GM23338 (cell line): ENCODE measurements at regions not wholly inside any gene's neighbourhood (a gene's known extent, or its start where the extent isn't known, plus 50 kb on each side); places are given as distances from the start of the nearest gene placed in this dataset.

Experiments used
- ATAC-seq: fragments of 200-7000 bp; cut with Tn5 transposase; 3 replicates; pipeline ENCODE4 v1.9.1; 2020
- DNase-seq: peaks from one replicate; pipeline ENCODE4 v3.0.0-alpha.2; 2015; ENCODE audit warnings: low spot score
- H2AFZ ChIP-seq: fragments of 200-600 bp; sonication (generic); 2 replicates; pipeline ENCODE4 v1.8.0; 2016; ENCODE audit warnings: antibody characterized with exemption, mild to moderate bottlenecking, moderate library complexity
- H3F3A ChIP-seq: fragments of 200-600 bp; sonication (generic); replicated peaks from 2 replicates; pipeline ENCODE4 v1.8.0; 2017; ENCODE audit warnings: antibody characterized with exemption, mixed run types, low read depth
- H3K27ac ChIP-seq: fragments of 200-600 bp; sonication (generic); 2 replicates; pipeline ENCODE4 v1.6.1; 2016; ENCODE audit warnings: low read depth
- H3K27me3 ChIP-seq: fragments of 200-600 bp; sonication (generic); 2 replicates; pipeline ENCODE4 v1.8.0; 2016; ENCODE audit warnings: mild to moderate bottlenecking, mixed run types, moderate library complexity; ENCODE audit not compliant: insufficient read depth
- H3K36me3 ChIP-seq: fragments of 200-600 bp; sonication (generic); 2 replicates; pipeline ENCODE4 v1.8.0; 2016; ENCODE audit warnings: mild to moderate bottlenecking; ENCODE audit not compliant: insufficient read depth
- H3K4me1 ChIP-seq: fragments of 200-600 bp; sonication (generic); 2 replicates; pipeline ENCODE4 v1.8.0; 2016; ENCODE audit warnings: mild to moderate bottlenecking, moderate library complexity; ENCODE audit not compliant: insufficient read depth
- H3K4me2 ChIP-seq: fragments of 200-600 bp; sonication (generic); 2 replicates; pipeline ENCODE4 v1.7.1; 2017; ENCODE audit warnings: mixed run types
- H3K4me3 ChIP-seq: fragments of 200-600 bp; sonication (generic); 2 replicates; pipeline ENCODE4 v1.6.1; 2016; ENCODE audit warnings: mixed run types
- H3K79me2 ChIP-seq: fragments of 200-600 bp; sonication (generic); replicated peaks from 2 replicates; pipeline ENCODE4 v1.8.0; 2017; ENCODE audit warnings: mild to moderate bottlenecking; ENCODE audit not compliant: insufficient read depth
- H3K9me2 ChIP-seq: fragments of 200-600 bp; sonication (generic); 2 replicates; pipeline ENCODE4 v1.8.0; 2017; ENCODE audit not compliant: insufficient read depth
- H4K20me1 ChIP-seq: fragments of 200-600 bp; sonication (generic); replicated peaks from 2 replicates; pipeline ENCODE4 v1.8.0; 2017; ENCODE audit warnings: mild to moderate bottlenecking; ENCODE audit not compliant: insufficient read depth
- H3K27ac Mint-ChIP-seq: 2 replicates; pipeline ENCODE4 v1.8.0; 2020; ENCODE audit warnings: inconsistent platforms, mild to moderate bottlenecking, moderate library complexity, mixed read lengths
- H3K27me3 Mint-ChIP-seq: 3 replicates; pipeline ENCODE4 v1.8.0; 2022; ENCODE audit warnings: low read depth, mild to moderate bottlenecking, moderate library complexity, mixed read lengths, inconsistent platforms; ENCODE audit not compliant: insufficient read depth, poor library complexity
- H3K36me3 Mint-ChIP-seq: 3 replicates; pipeline ENCODE4 v1.8.0; 2021; ENCODE audit warnings: low read depth, mild to moderate bottlenecking, inconsistent platforms, moderate library complexity, mixed read lengths
- H3K4me1 Mint-ChIP-seq: 3 replicates; pipeline ENCODE4 v1.8.0; 2020; ENCODE audit warnings: mild to moderate bottlenecking, inconsistent platforms, mixed read lengths
- H3K4me3 Mint-ChIP-seq: 3 replicates; pipeline ENCODE4 v1.8.0; 2021; ENCODE audit warnings: moderate library complexity, mild to moderate bottlenecking, inconsistent platforms, mixed read lengths
- H3K9me3 Mint-ChIP-seq: 3 replicates; pipeline ENCODE4 v1.8.0; 2020; ENCODE audit warnings: moderate library complexity, mild to moderate bottlenecking, inconsistent platforms, mixed read lengths
- EZH2 ChIP-seq: fragments of 200-600 bp; sonication (generic); IDR thresholded peaks from one replicate; pipeline ENCODE4 v1.8.0; 2017; ENCODE audit warnings: antibody characterized with exemption, mild to moderate bottlenecking, low read depth; ENCODE audit not compliant: unreplicated experiment
- JUNB ChIP-seq: IDR thresholded peaks from one replicate; pipeline ENCODE4 v1.6.1; 2016; ENCODE audit warnings: antibody characterized with exemption; ENCODE audit not compliant: unreplicated experiment
- NANOG ChIP-seq: IDR thresholded peaks from 2 replicates; pipeline ENCODE4 v1.6.1; 2016; ENCODE audit warnings: antibody characterized with exemption, borderline replicate concordance
- ZNF331 ChIP-seq: fragments of 250-450 bp; sonication (Bioruptor Pico); IDR thresholded peaks from 2 replicates; pipeline ENCODE4 v1.5.0; 2020; ENCODE audit warnings: low read depth, mild to moderate bottlenecking, moderate library complexity
- ZNF462 ChIP-seq: fragments of 250-450 bp; sonication (Bioruptor Pico); IDR thresholded peaks from 2 replicates; pipeline ENCODE4 v1.5.0; 2020; ENCODE audit warnings: mild to moderate bottlenecking, moderate library complexity

- Mint-ChIP-seq H3K27ac (no peak overlapping the region), H3K4me1 (no peaks in the 10 kb centered on the region), H3K27me3 (no peaks in the 10 kb centered on the region), H3K36me3 (no peaks in the 10 kb centered on the region), H3K4me3 (no peak overlapping the region), H3K9me3 (no peaks in the 10 kb centered on the region)
- Histone ChIP-seq H3K9me2 (no peaks in the 10 kb centered on the region), H3K27ac (no peak overlapping the region), H3K36me3 (no peaks in the 10 kb centered on the region), H3K4me3 (no peak overlapping the region), H3K4me1 (no peaks in the 10 kb centered on the region), H3K4me2 (no peak overlapping the region), H3F3A (no peaks in the 10 kb centered on the region), H2AFZ (no peak overlapping the region), H4K20me1 (no peaks in the 10 kb centered on the region), H3K27me3 (no peaks in the 10 kb centered on the region), H3K79me2 (no peaks in the 10 kb centered on the region)
- TF ChIP-seq JUNB (no peak), ZNF331 (CRISPR knock-in tag) (no peak), NANOG (no peak), EZH2 (no peak), ZNF462 (CRISPR knock-in tag) (no peak)
- DNase-seq (no peak), ATAC-seq (no peak)
These were observed 183.5 kb downstream of the PLK2 start for GRCh38 chr5:58276431-58276830.

GRCh38 chr5:58275516-58275915, 184.4 kb downstream of the PLK2 start:
- H3K4me3 Mint-ChIP-seq = no peak overlapping the region
- Histone ChIP-seq H3K9me2 (no peaks in the 10 kb centered on the region), H3K4me1 (no peaks in the 10 kb centered on the region), H3F3A (no peaks in the 10 kb centered on the region), H3K4me2 (no peak overlapping the region), H3K79me2 (no peaks in the 10 kb centered on the region), H3K36me3 (no peaks in the 10 kb centered on the region), H2AFZ (no peak overlapping the region), H3K27ac (no peak overlapping the region), H3K27me3 (no peaks in the 10 kb centered on the region), H3K4me3 (no peak overlapping the region), H4K20me1 (no peaks in the 10 kb centered on the region)
- ATAC-seq = no peak
- H3K9me3 Mint-ChIP-seq = no peaks in the 10 kb centered on the region
- no peaks in the 10 kb centered on the region for H3K27me3 Mint-ChIP-seq
- no peak for DNase-seq
- no peaks in the 10 kb centered on the region for H3K4me1 Mint-ChIP-seq
- H3K36me3 Mint-ChIP-seq = no peaks in the 10 kb centered on the region
- no peak overlapping the region for H3K27ac Mint-ChIP-seq
- TF ChIP-seq ZNF331 (CRISPR knock-in tag) = no peak
- TF ChIP-seq ZNF462 (CRISPR knock-in tag) = no peak
